ENCODE measurements at regions not wholly inside any gene's neighbourhood (a gene's known extent, or its start where the extent isn't known, plus 50 kb on each side); places are given as distances from the start of the nearest gene placed in this dataset.
"Not testable (repeated sequence)": the region's sequence is repeated elsewhere in the genome, so short reads cannot be mapped to it uniquely, and the experiment has no call there.

- Histone ChIP-seq H3K9me3 (no peaks in the 10 kb centered on the region), H3K4me1 (no peaks in the 10 kb centered on the region), H3K27ac (no peak overlapping the region), H3K27me3 (no peaks in the 10 kb centered on the region), H3K4me3 (no peak overlapping the region), H3K36me3 (no peaks in the 10 kb centered on the region)
- in situ Hi-C loops (cut with MboI; ENCODE audit: low sequenced_read_pairs in 4 of 4) = no loop called here
- ATAC-seq = no peak
- TF ChIP-seq, protein P1, sequence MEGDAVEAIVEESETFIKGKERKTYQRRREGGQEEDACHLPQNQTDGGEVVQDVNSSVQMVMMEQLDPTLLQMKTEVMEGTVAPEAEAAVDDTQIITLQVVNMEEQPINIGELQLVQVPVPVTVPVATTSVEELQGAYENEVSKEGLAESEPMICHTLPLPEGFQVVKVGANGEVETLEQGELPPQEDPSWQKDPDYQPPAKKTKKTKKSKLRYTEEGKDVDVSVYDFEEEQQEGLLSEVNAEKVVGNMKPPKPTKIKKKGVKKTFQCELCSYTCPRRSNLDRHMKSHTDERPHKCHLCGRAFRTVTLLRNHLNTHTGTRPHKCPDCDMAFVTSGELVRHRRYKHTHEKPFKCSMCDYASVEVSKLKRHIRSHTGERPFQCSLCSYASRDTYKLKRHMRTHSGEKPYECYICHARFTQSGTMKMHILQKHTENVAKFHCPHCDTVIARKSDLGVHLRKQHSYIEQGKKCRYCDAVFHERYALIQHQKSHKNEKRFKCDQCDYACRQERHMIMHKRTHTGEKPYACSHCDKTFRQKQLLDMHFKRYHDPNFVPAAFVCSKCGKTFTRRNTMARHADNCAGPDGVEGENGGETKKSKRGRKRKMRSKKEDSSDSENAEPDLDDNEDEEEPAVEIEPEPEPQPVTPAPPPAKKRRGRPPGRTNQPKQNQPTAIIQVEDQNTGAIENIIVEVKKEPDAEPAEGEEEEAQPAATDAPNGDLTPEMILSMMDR (IDR thresholded peaks at IDR 0.05 in 4 of 5, conservative IDR thresholded peaks at IDR 0.05 in 1 of 5) = no peak
- TF ChIP-seq POLR2A (IDR thresholded peaks at IDR 0.05) = no peak
- DNase-seq = no peak
- intact Hi-C loops (cut with DNase I; ENCODE audit: low total_unique reads) = no loop called here
These were observed 462.5 kb downstream of the SETD4 start for GRCh38 chr21:35597750-35598339.

DNA sequence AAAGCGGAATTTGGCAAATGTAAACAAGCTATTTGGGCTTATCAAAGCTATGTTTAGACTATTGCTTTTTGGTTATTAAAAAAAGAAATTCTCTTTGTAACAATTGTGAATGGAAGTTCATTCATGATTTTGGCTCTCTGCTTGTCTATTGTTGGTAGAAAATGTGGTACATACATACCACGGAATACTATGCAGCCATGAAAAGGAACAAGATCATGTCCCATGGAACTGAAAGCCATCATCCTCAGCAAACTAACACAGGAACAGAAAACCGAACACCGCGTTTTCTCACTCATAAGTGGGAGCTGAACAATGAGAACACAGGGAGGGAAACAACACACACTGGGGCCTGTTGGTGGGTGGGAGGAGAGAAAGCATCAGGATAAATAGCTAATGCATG is 465.4 kb downstream of the SETD4 start:
- no peaks in the 10 kb centered on the region for H3K27me3 ChIP-seq
- no peak for DNase-seq
- H3K27ac ChIP-seq = no peak overlapping the region
- no peaks in the 10 kb centered on the region for H3K36me3 ChIP-seq
- TF ChIP-seq, protein P1 (IDR thresholded peaks at IDR 0.05 in 4 of 5, conservative IDR thresholded peaks at IDR 0.05 in 1 of 5) = no peak
- no peak for TF ChIP-seq POLR2A (IDR thresholded peaks at IDR 0.05)
- intact Hi-C loops (cut with DNase I; ENCODE audit: low total_unique reads) (no loop called here), in situ Hi-C loops (cut with MboI; ENCODE audit: low sequenced_read_pairs in 4 of 4) (no loop called here)
- H3K4me3 ChIP-seq = no peak overlapping the region
- H3K4me1 ChIP-seq = no peaks in the 10 kb centered on the region
- no peak for ATAC-seq
- no peaks in the 10 kb centered on the region for H3K9me3 ChIP-seq

DNA sequence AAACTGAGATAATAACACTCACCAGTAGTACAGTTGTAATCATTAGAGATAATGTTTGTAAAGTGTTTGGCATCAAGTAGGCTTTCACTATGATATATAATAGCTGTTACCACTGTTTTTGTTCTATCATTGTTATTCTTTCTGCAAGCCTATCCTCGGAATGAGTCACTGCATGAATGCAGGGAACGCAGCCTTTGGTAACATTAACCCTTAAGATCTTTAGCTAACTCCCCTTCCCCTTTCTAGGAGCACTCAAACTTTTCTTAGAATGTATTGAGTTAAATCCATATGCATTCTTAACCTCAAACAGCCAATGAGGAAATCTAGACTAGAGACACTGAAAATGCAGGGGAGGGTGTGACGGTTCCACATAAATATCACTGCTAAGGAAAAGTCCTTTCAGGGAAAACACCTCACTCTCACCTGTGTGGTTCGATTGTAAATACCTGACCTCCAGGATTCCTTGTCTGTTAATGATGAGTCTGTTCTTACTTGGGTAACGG is 467.3 kb downstream of the SETD4 start:
- Histone ChIP-seq H3K36me3 (no peaks in the 10 kb centered on the region), H3K9me3 (no peaks in the 10 kb centered on the region), H3K27me3 (no peaks in the 10 kb centered on the region), H3K27ac (no peak overlapping the region), H3K4me3 (no peak overlapping the region), H3K4me1 (no peaks in the 10 kb centered on the region)
- no peak for TF ChIP-seq POLR2A (IDR thresholded peaks at IDR 0.05)
- TF ChIP-seq, protein P1 (IDR thresholded peaks at IDR 0.05 in 4 of 5, conservative IDR thresholded peaks at IDR 0.05 in 1 of 5) = no peak
- ATAC-seq (no peak), DNase-seq (no peak)
- in situ Hi-C loops (cut with MboI; ENCODE audit: low sequenced_read_pairs in 4 of 4) (no loop called here), intact Hi-C loops (cut with DNase I; ENCODE audit: low total_unique reads) (no loop called here)

- H3K36me3 ChIP-seq; H3K4me1 ChIP-seq; H3K4me3 ChIP-seq; H3K27ac ChIP-seq; ATAC-seq; H3K27me3 ChIP-seq; intact Hi-C loops (cut with DNase I; ENCODE audit: low total_unique reads); in situ Hi-C loops (cut with MboI; ENCODE audit: low sequenced_read_pairs in 4 of 4); H3K9me3 ChIP-seq; DNase-seq: not testable (repeated sequence)
These were observed 470.0 kb downstream of the SETD4 start for GRCh38 chr21:35590284-35590683.

GRCh38 chr21:35587841-35588380 is 472.4 kb downstream of the SETD4 start:
- TF ChIP-seq, protein P1 (IDR thresholded peaks at IDR 0.05 in 4 of 5, conservative IDR thresholded peaks at IDR 0.05 in 1 of 5) = no peak
- no peak for TF ChIP-seq POLR2A (IDR thresholded peaks at IDR 0.05)
- Histone ChIP-seq H3K4me1 (no peaks in the 10 kb centered on the region), H3K27me3 (no peaks in the 10 kb centered on the region), H3K4me3 (no peak overlapping the region), H3K27ac (no peak overlapping the region), H3K9me3 (no peaks in the 10 kb centered on the region), H3K36me3 (no peaks in the 10 kb centered on the region)
- intact Hi-C loops (cut with DNase I; ENCODE audit: low total_unique reads) (no loop called here), in situ Hi-C loops (cut with MboI; ENCODE audit: low sequenced_read_pairs in 4 of 4) (no loop called here)
- ATAC-seq = no peak
- DNase-seq = no peak
